Upper lobe of left lung (tissue), 4 donors: ENCODE measurements at regions not wholly inside any gene's neighbourhood (a gene's known extent, or its start where the extent isn't known, plus 50 kb on each side); places are given as distances from the start of the nearest gene placed in this dataset.

Experiments used
- CTCF ChIP-seq, 6 experiments: fragments of 450-650 bp in 4 of 6; fragments of 200-600 bp in 2 of 6; sonication (generic) in 2 of 6; IDR thresholded peaks; one replicate each; pipeline ENCODE4 v1.5.1; 2016 to 2019; ENCODE audit warnings: antibody characterized with exemption in 6 of 6
- EP300 ChIP-seq, 4 donors: sonication (generic); formaldehyde crosslinking; IDR thresholded peaks; one replicate each; pipeline ENCODE4 v1.5.1; 2017; ENCODE audit warnings: antibody characterized with exemption in 4 of 4, control low read depth in 2 of 4
- POLR2A ChIP-seq, 4 donors: fragments of 450-650 bp; IDR thresholded peaks; one replicate each; pipeline ENCODE4 v1.5.1; 2016 to 2017; ENCODE audit warnings: antibody characterized with exemption in 4 of 4, mild to moderate bottlenecking in 2 of 4
- POLR2AphosphoS5 ChIP-seq, 2 donors: sonication (generic); formaldehyde crosslinking; IDR thresholded peaks; one replicate each; pipeline ENCODE4 v1.5.1; 2017; ENCODE audit warnings: antibody characterized with exemption in 2 of 2

- TF ChIP-seq POLR2AphosphoS5 (IDR thresholded peaks at IDR 0.05) (no peak), CTCF (IDR thresholded peaks at IDR 0.05) (no peak), POLR2A (IDR thresholded peaks at IDR 0.05) (no peak), EP300 (IDR thresholded peaks at IDR 0.05) (no peak)
These were observed 2144.3 kb upstream of the C9orf72 start for GRCh38 chr9:29717631-29718030.
